ENCODE measurements at regions not wholly inside any gene's neighbourhood (a gene's known extent, or its start where the extent isn't known, plus 50 kb on each side); places are given as distances from the start of the nearest gene placed in this dataset.

DNA sequence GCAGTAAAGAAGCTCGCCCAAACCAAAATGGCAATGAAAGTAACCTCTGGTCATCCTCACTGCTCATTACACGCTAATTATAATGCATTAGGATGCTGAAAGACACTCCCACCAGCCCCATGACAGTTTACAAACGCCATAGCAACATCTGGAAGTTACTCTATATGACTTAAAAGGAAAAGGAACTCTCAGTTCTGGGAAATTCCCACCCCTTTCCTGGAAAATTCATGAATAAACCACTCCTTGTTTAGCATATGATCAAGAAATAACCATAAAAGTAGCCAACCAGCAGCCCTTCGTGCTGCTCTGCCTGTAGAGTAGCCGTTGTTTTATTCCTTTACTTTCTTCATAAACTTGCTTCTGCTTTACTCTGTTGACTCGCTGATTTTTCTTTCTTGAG is 164.6 kb downstream of the SMAD6 start:
- ATAC-seq (no peak), DNase-seq (ENCODE audit: extremely low read depth in 1 of 4, low spot score in 3 of 4) (no peak), FAIRE-seq (no peak)
- intact Hi-C loops (cut with micrococcal nuclease) (no loop called here), in situ Hi-C loops (cut with MboI) (no loop called here)
- H3K4me3 ChIP-seq: no peak overlapping the region
- no peak overlapping the region for H3K4me2 ChIP-seq (ENCODE audit: insufficient read depth, low read length)
- H3K4me1 ChIP-seq (replicated peaks in 1 of 2; ENCODE audit: control insufficient read depth in 2 of 2, insufficient read depth in 2 of 2, low read length in 2 of 2): peaks cover 0 to 13% of the 10 kb centered on the region in 2 experiments; a peak in 3 of 5 replicates
- H3K9me3 ChIP-seq (replicated peaks; ENCODE audit: control insufficient read depth, insufficient read depth, low read depth, low read length): no peaks in the 10 kb centered on the region
- no peak overlapping the region for H3K27ac ChIP-seq (ENCODE audit: extremely low read depth, low read depth, low read length)
- ChIA-PET CTCF (ENCODE audit: low intra/inter-chr PET ratio) (interaction anchor here (0.9 kb wide), 1 partner anchor 41 kb away, joined by 3 read pairs; no protein-coding TSS in a partner anchor), POLR2A (no interaction called here)
- H4K20me1 ChIP-seq (replicated peaks; ENCODE audit: control insufficient read depth, insufficient read depth, low read length): no peaks in the 10 kb centered on the region
- 0 out of 2 replicates have a peak overlapping the region, but pooled peaks have one; percentile 57 for H2AFZ ChIP-seq (ENCODE audit: low read depth, low read length)
- H3K27me3 ChIP-seq (ENCODE audit: control insufficient read depth in 2 of 2, insufficient read depth in 2 of 2, low read length in 2 of 2): peaks cover 0 to 5% of the 10 kb centered on the region in 2 experiments; a peak in 3 of 5 replicates
- H3K9ac ChIP-seq (ENCODE audit: insufficient read depth in 1 of 2, low read depth in 2 of 2, low read length in 2 of 2): no peak overlapping the region
- TF ChIP-seq, protein P1, sequence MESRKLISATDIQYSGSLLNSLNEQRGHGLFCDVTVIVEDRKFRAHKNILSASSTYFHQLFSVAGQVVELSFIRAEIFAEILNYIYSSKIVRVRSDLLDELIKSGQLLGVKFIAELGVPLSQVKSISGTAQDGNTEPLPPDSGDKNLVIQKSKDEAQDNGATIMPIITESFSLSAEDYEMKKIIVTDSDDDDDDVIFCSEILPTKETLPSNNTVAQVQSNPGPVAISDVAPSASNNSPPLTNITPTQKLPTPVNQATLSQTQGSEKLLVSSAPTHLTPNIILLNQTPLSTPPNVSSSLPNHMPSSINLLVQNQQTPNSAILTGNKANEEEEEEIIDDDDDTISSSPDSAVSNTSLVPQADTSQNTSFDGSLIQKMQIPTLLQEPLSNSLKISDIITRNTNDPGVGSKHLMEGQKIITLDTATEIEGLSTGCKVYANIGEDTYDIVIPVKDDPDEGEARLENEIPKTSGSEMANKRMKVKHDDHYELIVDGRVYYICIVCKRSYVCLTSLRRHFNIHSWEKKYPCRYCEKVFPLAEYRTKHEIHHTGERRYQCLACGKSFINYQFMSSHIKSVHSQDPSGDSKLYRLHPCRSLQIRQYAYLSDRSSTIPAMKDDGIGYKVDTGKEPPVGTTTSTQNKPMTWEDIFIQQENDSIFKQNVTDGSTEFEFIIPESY (CRISPR knock-in tag; IDR thresholded peaks at IDR 0.05): no peak
- peak; percentile 35; the same call in 1 of the 2 replicates for TF ChIP-seq STAT5A (IDR thresholded peaks at IDR 0.05; ENCODE audit: borderline replicate concordance, low read length)
- TF ChIP-seq RFX1 (IDR thresholded peaks at IDR 0.05): peak; percentile 50
- no peak for TF ChIP-seq PHB (CRISPR knock-in tag; IDR thresholded peaks at IDR 0.05)
- TF ChIP-seq HDAC1 (IDR thresholded peaks at IDR 0.05): no peak
- TF ChIP-seq KLF10 (CRISPR knock-in tag; IDR thresholded peaks at IDR 0.05): no peak
- no peak for TF ChIP-seq ZBTB5 (IDR thresholded peaks at IDR 0.05)
- TF ChIP-seq TFAP4 (CRISPR knock-in tag; IDR thresholded peaks at IDR 0.05; ENCODE audit: borderline replicate concordance): no peak
- TF ChIP-seq ZNF282 (CRISPR knock-in tag; IDR thresholded peaks at IDR 0.05): no peak
- TF ChIP-seq TSC22D4 (tag; IDR thresholded peaks at IDR 0.05): no peak
- no peak for TF ChIP-seq KLF1 (tag; IDR thresholded peaks at IDR 0.05)
- TF ChIP-seq CBX2 (IDR thresholded peaks at IDR 0.05; ENCODE audit: insufficient read depth, low read length, poor library complexity, severe bottlenecking): no peak
- no peak for TF ChIP-seq NELFE (IDR thresholded peaks at IDR 0.05; ENCODE audit: insufficient read depth, insufficient read length)
- TF ChIP-seq, protein P2, sequence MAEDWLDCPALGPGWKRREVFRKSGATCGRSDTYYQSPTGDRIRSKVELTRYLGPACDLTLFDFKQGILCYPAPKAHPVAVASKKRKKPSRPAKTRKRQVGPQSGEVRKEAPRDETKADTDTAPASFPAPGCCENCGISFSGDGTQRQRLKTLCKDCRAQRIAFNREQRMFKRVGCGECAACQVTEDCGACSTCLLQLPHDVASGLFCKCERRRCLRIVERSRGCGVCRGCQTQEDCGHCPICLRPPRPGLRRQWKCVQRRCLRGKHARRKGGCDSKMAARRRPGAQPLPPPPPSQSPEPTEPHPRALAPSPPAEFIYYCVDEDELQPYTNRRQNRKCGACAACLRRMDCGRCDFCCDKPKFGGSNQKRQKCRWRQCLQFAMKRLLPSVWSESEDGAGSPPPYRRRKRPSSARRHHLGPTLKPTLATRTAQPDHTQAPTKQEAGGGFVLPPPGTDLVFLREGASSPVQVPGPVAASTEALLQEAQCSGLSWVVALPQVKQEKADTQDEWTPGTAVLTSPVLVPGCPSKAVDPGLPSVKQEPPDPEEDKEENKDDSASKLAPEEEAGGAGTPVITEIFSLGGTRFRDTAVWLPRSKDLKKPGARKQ (CRISPR knock-in tag; IDR thresholded peaks at IDR 0.05): no peak
- 24% methylated on average over 6 of the region's 6 CpGs for WGBS (ENCODE audit: insufficient coverage, low coverage, missing lambda C conversion rate)
- no TSS peak for BruUV-seq (replicated peaks)
- no peaks in the 10 kb centered on the region for H3K36me3 ChIP-seq (ENCODE audit: control insufficient read depth, insufficient read depth, low read length)
- H3K79me2 ChIP-seq (ENCODE audit: control insufficient read depth, insufficient read depth, low read length): no peaks in the 10 kb centered on the region
- H3K9me1 ChIP-seq (ENCODE audit: control insufficient read depth, insufficient read depth, low read length): no peaks in the 10 kb centered on the region
